ENCODE measurements at regions not wholly inside any gene's neighbourhood (a gene's known extent, or its start where the extent isn't known, plus 50 kb on each side); places are given as distances from the start of the nearest gene placed in this dataset.

- DNase-seq (no peak), ATAC-seq (ENCODE audit: low FRiP score) (no peak)
- H3K27me3 ChIP-seq (ENCODE audit: control insufficient read depth in 1 of 2, insufficient read depth in 2 of 2, low read length in 1 of 2) = no peaks in the 10 kb centered on the region
- no peaks in the 10 kb centered on the region for H3K4me1 ChIP-seq (ENCODE audit: control insufficient read depth in 1 of 2, insufficient read depth in 2 of 2, low read length in 2 of 2)
- no peaks in the 10 kb centered on the region for H3K9me3 ChIP-seq (ENCODE audit: control insufficient read depth, low read length)
- no peak overlapping the region for H3K27ac ChIP-seq (ENCODE audit: low read depth in 1 of 2, low read length in 2 of 2)
- no peaks in the 10 kb centered on the region for H3K36me3 ChIP-seq (ENCODE audit: control insufficient read depth in 1 of 2, insufficient read depth in 2 of 2, low read length in 1 of 2)
- WGBS, 2 donors = 86 to 89% methylated on average over 2 of the region's 2 CpGs
- intact Hi-C loops (cut with DNase I) = no loop called here
- H3K4me3 ChIP-seq (ENCODE audit: low read length in 2 of 2) = no peak overlapping the region
These were observed 301.5 kb upstream of the FAM98A start for GRCh38 chr2:33900610-33901009.

- no peaks in the 10 kb centered on the region for H3K9me3 ChIP-seq (ENCODE audit: control insufficient read depth, low read length)
- 95 to 97% methylated on average over 1 of the region's 1 CpG for WGBS, 2 donors
- H3K27ac ChIP-seq (ENCODE audit: low read depth in 1 of 2, low read length in 2 of 2) = no peak overlapping the region
- DNase-seq = no peak
- intact Hi-C loops (cut with DNase I) = no loop called here
- H3K4me1 ChIP-seq (ENCODE audit: control insufficient read depth in 1 of 2, insufficient read depth in 2 of 2, low read length in 2 of 2) = peaks cover 0 to 3% of the 10 kb centered on the region in 2 donors
- H3K4me3 ChIP-seq (ENCODE audit: low read length in 2 of 2) = no peak overlapping the region
- H3K27me3 ChIP-seq (ENCODE audit: control insufficient read depth in 1 of 2, insufficient read depth in 2 of 2, low read length in 1 of 2) = no peaks in the 10 kb centered on the region
- H3K36me3 ChIP-seq (ENCODE audit: control insufficient read depth in 1 of 2, insufficient read depth in 2 of 2, low read length in 1 of 2) = no peaks in the 10 kb centered on the region
- ATAC-seq (ENCODE audit: low FRiP score) = no peak
These were observed 298.6 kb upstream of the FAM98A start for GRCh38 chr2:33897741-33898140.

- intact Hi-C loops (cut with DNase I) = no loop called here
These were observed 294.7 kb upstream of the FAM98A start for GRCh38 chr2:33893824-33894223.

GRCh38 chr2:33891616-33892015 is 292.5 kb upstream of the FAM98A start:
- intact Hi-C loops (cut with DNase I) = no loop called here
- ATAC-seq (ENCODE audit: low FRiP score) = no peak

More at GRCh38 chr2:33893824-33894223, 294.7 kb upstream of the FAM98A start:
- Histone ChIP-seq H3K9me3 (ENCODE audit: control insufficient read depth, low read length) (no peaks in the 10 kb centered on the region), H3K4me3 (ENCODE audit: low read length in 2 of 2) (no peak overlapping the region), H3K27ac (ENCODE audit: low read depth in 1 of 2, low read length in 2 of 2) (no peak overlapping the region), H3K27me3 (ENCODE audit: control insufficient read depth in 1 of 2, insufficient read depth in 2 of 2, low read length in 1 of 2) (no peaks in the 10 kb centered on the region), H3K4me1 (ENCODE audit: control insufficient read depth in 1 of 2, insufficient read depth in 2 of 2, low read length in 2 of 2) (peaks cover 0 to 3% of the 10 kb centered on the region in 2 donors), H3K36me3 (ENCODE audit: control insufficient read depth in 1 of 2, insufficient read depth in 2 of 2, low read length in 1 of 2) (no peaks in the 10 kb centered on the region)
- 0 to 4% methylated on average over 1 of the region's 1 CpG for WGBS, 2 donors
- no peak for DNase-seq
- ATAC-seq (ENCODE audit: low FRiP score) = no peak

GRCh38 chr2:33890686-33891085 is 291.6 kb upstream of the FAM98A start:
- H3K4me3 ChIP-seq (ENCODE audit: low read length in 2 of 2) = no peak overlapping the region
- no peaks in the 10 kb centered on the region for H3K9me3 ChIP-seq (ENCODE audit: control insufficient read depth, low read length)
- peaks cover 0 to 2% of the 10 kb centered on the region in 2 donors for H3K27me3 ChIP-seq (ENCODE audit: control insufficient read depth in 1 of 2, insufficient read depth in 2 of 2, low read length in 1 of 2)
- peaks cover 0 to 3% of the 10 kb centered on the region in 2 donors for H3K4me1 ChIP-seq (ENCODE audit: control insufficient read depth in 1 of 2, insufficient read depth in 2 of 2, low read length in 2 of 2)
- 96% methylated on average over 6 of the region's 6 CpGs for WGBS, 2 donors
- no peak overlapping the region for H3K27ac ChIP-seq (ENCODE audit: low read depth in 1 of 2, low read length in 2 of 2)
- intact Hi-C loops (cut with DNase I) = no loop called here
- DNase-seq (no peak), ATAC-seq (ENCODE audit: low FRiP score) (no peak)
- H3K36me3 ChIP-seq (ENCODE audit: control insufficient read depth in 1 of 2, insufficient read depth in 2 of 2, low read length in 1 of 2) = no peaks in the 10 kb centered on the region

More at GRCh38 chr2:33891616-33892015, 292.5 kb upstream of the FAM98A start:
- Histone ChIP-seq H3K4me3 (ENCODE audit: low read length in 2 of 2) (no peak overlapping the region), H3K4me1 (ENCODE audit: control insufficient read depth in 1 of 2, insufficient read depth in 2 of 2, low read length in 2 of 2) (peaks cover 0 to 3% of the 10 kb centered on the region in 2 donors), H3K27ac (ENCODE audit: low read depth in 1 of 2, low read length in 2 of 2) (no peak overlapping the region), H3K27me3 (ENCODE audit: control insufficient read depth in 1 of 2, insufficient read depth in 2 of 2, low read length in 1 of 2) (peaks cover 0 to 2% of the 10 kb centered on the region in 2 donors), H3K36me3 (ENCODE audit: control insufficient read depth in 1 of 2, insufficient read depth in 2 of 2, low read length in 1 of 2) (no peaks in the 10 kb centered on the region), H3K9me3 (ENCODE audit: control insufficient read depth, low read length) (no peaks in the 10 kb centered on the region)
- 1 to 2% methylated on average over 4 of the region's 4 CpGs for WGBS, 2 donors
- no peak for DNase-seq

GRCh38 chr2:33877348-33878016 is 278.4 kb upstream of the FAM98A start:
- H3K36me3 ChIP-seq (ENCODE audit: control insufficient read depth in 1 of 2, insufficient read depth in 2 of 2, low read length in 1 of 2) = no peaks in the 10 kb centered on the region
- 2 to 8% methylated on average over 6 of the region's 6 CpGs for WGBS, 2 donors
- no peak overlapping the region for H3K4me3 ChIP-seq (ENCODE audit: low read length in 2 of 2)
- peaks cover 1 to 14% of the 10 kb centered on the region in 2 donors for H3K4me1 ChIP-seq (ENCODE audit: control insufficient read depth in 1 of 2, insufficient read depth in 2 of 2, low read length in 2 of 2)
- ATAC-seq (ENCODE audit: low FRiP score) (no peak), DNase-seq (no peak)
- no peaks in the 10 kb centered on the region for H3K27me3 ChIP-seq (ENCODE audit: control insufficient read depth in 1 of 2, insufficient read depth in 2 of 2, low read length in 1 of 2)
- intact Hi-C loops (cut with DNase I) = no loop called here
- no peak overlapping the region for H3K27ac ChIP-seq (ENCODE audit: low read depth in 1 of 2, low read length in 2 of 2)
- no peaks in the 10 kb centered on the region for H3K9me3 ChIP-seq (ENCODE audit: control insufficient read depth, low read length)

GRCh38 chr2:33873076-33873605 is 274.0 kb upstream of the FAM98A start:
- Histone ChIP-seq H3K4me1 (ENCODE audit: control insufficient read depth in 1 of 2, insufficient read depth in 2 of 2, low read length in 2 of 2) (peaks cover 1 to 8% of the 10 kb centered on the region in 2 donors), H3K36me3 (ENCODE audit: control insufficient read depth in 1 of 2, insufficient read depth in 2 of 2, low read length in 1 of 2) (no peaks in the 10 kb centered on the region), H3K27ac (ENCODE audit: low read depth in 1 of 2, low read length in 2 of 2) (no peak overlapping the region), H3K4me3 (ENCODE audit: low read length in 2 of 2) (no peak overlapping the region), H3K27me3 (ENCODE audit: control insufficient read depth in 1 of 2, insufficient read depth in 2 of 2, low read length in 1 of 2) (no peaks in the 10 kb centered on the region), H3K9me3 (ENCODE audit: control insufficient read depth, low read length) (no peaks in the 10 kb centered on the region)
- intact Hi-C loops (cut with DNase I) = no loop called here
- ATAC-seq (ENCODE audit: low FRiP score) (no peak), DNase-seq (no peak)
- 92 to 96% methylated on average over 1 of the region's 1 CpG for WGBS, 2 donors

- Histone ChIP-seq H3K27me3 (ENCODE audit: control insufficient read depth in 1 of 2, insufficient read depth in 2 of 2, low read length in 1 of 2) (no peaks in the 10 kb centered on the region), H3K9me3 (ENCODE audit: control insufficient read depth, low read length) (no peaks in the 10 kb centered on the region), H3K27ac (ENCODE audit: low read depth in 1 of 2, low read length in 2 of 2) (no peak overlapping the region), H3K36me3 (ENCODE audit: control insufficient read depth in 1 of 2, insufficient read depth in 2 of 2, low read length in 1 of 2) (no peaks in the 10 kb centered on the region), H3K4me1 (ENCODE audit: control insufficient read depth in 1 of 2, insufficient read depth in 2 of 2, low read length in 2 of 2) (peaks cover 0 to 3% of the 10 kb centered on the region in 2 donors), H3K4me3 (ENCODE audit: low read length in 2 of 2) (no peak overlapping the region)
- no peak for DNase-seq
- ATAC-seq (ENCODE audit: low FRiP score) = no peak
- intact Hi-C loops (cut with DNase I) = no loop called here
- WGBS, 2 donors = 30 to 34% methylated on average over 11 of the region's 11 CpGs
These were observed 260.8 kb upstream of the FAM98A start for GRCh38 chr2:33859811-33860461.

GRCh38 chr2:33859176-33859575 is 260.1 kb upstream of the FAM98A start:
- WGBS, 2 donors = 83 to 85% methylated on average over 6 of the region's 6 CpGs
- H3K4me1 ChIP-seq (ENCODE audit: control insufficient read depth in 1 of 2, insufficient read depth in 2 of 2, low read length in 2 of 2) = peaks cover 0 to 3% of the 10 kb centered on the region in 2 donors
- intact Hi-C loops (cut with DNase I) = no loop called here
- H3K36me3 ChIP-seq (ENCODE audit: control insufficient read depth in 1 of 2, insufficient read depth in 2 of 2, low read length in 1 of 2) = no peaks in the 10 kb centered on the region
- H3K27me3 ChIP-seq (ENCODE audit: control insufficient read depth in 1 of 2, insufficient read depth in 2 of 2, low read length in 1 of 2) = no peaks in the 10 kb centered on the region
- H3K27ac ChIP-seq (ENCODE audit: low read depth in 1 of 2, low read length in 2 of 2) = no peak overlapping the region
- ATAC-seq (ENCODE audit: low FRiP score) (no peak), DNase-seq (no peak)
- H3K9me3 ChIP-seq (ENCODE audit: control insufficient read depth, low read length) = no peaks in the 10 kb centered on the region
- H3K4me3 ChIP-seq (ENCODE audit: low read length in 2 of 2) = no peak overlapping the region

Measured in aorta (tissue), 5 donors.